Ureter (tissue), 1 donor: ENCODE measurements at regions not wholly inside any gene's neighbourhood (a gene's known extent, or its start where the extent isn't known, plus 50 kb on each side); places are given as distances from the start of the nearest gene placed in this dataset.

Experiments
- DNase-seq: peaks from one replicate; pipeline ENCODE4 v3.0.0-alpha.2; 2020; ENCODE audit warnings: low spot score
- donor health status: DM: yes; HTN: yes; CAD: no.

- DNase-seq: no peak
Measured at GRCh38 chr3:81968658-81969057, 207.2 kb upstream of the GBE1 start.

- DNase-seq: no peak
Measured at GRCh38 chr3:81967393-81967792, 205.9 kb upstream of the GBE1 start.

GRCh38 chr3:81965696-81966095 lies 204.3 kb upstream of the GBE1 start:
- no peak for DNase-seq

GRCh38 chr3:81962396-81962795 lies 201.0 kb upstream of the GBE1 start:
- no peak for DNase-seq

- no peak for DNase-seq
Measured at GRCh38 chr3:81958972-81959640, 197.7 kb upstream of the GBE1 start.

DNA sequence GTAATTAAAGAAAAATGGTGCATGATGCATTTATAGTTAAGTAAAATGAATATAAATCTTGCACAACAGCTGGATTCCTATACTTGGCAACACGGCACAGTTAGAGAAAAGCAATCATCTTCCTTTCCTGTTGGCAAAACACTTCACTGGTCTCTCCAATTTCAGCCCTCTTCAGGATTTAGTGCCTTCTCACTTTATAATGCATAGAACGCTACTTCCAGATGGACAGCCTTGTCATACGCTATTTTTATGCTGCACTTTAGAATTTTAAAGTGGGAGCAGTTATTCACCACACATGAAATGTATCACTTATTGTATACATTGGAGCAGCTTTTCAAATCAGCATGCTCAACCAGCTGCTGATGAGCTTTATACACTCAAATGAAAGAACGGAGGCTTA lies 194.4 kb upstream of the GBE1 start:
- no peak for DNase-seq

DNA sequence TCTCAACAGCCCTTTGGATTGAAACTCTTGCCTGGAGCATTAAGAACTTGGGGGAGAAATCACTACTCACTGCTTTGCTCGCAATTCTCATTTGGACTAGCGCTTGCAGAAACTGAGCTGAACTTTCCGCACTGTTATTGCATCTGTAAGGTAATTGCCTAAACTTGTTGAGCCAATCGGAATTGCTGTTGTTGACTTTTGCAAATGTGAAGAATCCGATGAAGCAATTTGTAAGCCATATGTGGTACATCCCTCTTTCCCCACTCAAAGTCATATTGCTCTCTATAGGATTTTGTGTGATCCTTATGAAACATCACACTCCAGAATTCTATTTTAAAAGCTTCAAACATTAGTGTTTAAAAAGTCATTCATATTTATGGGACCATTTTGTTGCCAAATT lies 191.7 kb upstream of the GBE1 start:
- no peak for DNase-seq

DNA sequence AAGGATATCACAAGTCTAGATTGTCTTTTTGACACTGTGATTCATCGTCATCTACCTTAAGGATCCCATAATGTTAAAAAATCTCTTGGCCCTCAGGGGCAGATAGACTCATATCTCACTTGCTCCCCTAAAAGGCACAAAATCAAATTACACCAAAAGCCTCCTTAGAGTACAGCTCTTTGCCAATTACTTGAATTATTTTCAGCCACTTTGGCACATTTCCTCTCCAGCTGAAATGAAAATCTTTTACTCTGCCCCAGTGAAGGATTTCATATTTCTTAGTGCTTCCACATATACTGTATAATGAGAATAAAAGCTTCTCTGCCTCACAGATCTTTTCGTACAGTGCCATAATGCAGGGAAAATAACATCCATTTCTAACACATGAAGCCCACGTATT lies 190.7 kb upstream of the GBE1 start:
- DNase-seq: no peak

DNA sequence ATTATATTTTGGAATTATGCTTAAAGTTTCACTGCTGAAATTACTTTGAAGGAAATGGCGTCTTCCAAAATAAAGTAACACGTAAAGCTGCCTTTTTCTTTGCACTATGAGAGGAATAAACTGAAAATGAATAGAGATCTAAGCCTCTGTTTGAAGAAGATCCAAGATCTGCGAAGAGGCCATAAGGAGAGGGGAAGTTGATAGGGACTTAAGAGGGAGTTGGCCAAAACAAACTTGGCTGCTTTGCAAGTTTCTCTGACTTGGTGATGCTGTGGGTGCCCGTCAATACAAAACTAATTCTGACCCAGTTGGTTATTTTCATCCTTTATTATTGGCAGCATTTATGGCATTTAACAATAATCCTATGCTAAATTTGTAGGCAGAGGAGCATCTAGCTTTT lies 190.2 kb upstream of the GBE1 start:
- DNase-seq: no peak

GRCh38 chr3:81951106-81951505 lies 189.7 kb upstream of the GBE1 start:
- DNase-seq: no peak

DNA sequence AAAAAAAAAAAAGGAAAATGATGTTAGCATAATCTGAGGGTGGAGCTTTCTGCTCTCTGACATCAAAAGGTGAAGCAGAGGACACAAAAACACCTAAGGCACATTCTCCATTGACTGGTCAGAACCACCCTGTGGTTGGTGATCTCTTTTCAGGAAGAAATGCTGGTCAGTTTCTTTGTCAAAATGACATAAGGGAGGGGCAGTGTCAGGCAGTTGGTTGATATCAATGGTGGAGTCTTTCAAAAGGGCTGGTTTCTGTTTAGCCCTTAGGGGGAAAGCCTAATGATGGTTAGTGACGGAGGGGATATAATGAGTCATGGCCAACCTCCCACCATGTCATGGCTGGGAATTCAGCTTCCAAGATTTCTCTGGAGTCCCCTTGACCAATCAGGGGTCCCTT lies 185.9 kb upstream of the GBE1 start:
- no peak for DNase-seq

DNA sequence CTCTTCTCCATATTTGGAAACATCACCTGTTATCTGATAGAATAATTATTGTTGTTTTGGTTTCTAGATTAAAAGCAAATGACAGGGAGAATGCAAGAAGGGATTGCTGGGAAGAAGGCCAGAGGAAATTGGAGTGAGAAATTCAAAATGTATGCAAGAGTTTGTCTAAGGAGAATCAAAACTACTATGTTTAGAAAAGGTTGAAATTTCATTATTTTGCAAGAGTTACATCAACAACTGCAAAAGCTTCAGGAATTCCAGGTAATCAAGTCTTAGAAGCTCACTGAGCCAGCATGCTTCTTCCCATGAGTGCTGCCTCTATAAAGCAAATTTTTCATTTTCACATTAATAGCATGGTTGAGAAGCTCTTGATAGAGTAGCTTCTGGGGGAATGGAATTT lies 177.2 kb upstream of the GBE1 start:
- DNase-seq: no peak

DNA sequence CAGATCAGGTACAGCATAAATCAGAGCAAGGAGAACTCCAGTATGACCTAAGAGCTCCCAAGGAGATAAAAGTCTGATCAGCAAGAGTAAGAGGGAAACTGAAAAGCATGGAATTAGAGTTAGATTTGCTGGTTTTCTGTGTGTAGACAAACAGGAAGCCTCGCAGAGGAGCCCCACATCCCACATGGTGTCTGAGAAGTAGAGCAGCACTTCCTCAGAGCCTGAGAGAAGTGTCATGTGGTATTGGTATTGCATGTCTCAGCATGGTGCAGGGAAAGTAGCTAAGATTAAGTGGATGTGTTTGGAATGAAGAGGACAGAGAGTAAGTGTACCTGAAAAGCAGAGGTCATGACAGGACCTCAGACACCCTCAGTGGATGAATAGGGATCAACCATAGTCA lies 175.4 kb upstream of the GBE1 start:
- DNase-seq: no peak

- no peak for DNase-seq
Measured at GRCh38 chr3:81932681-81933080, 171.2 kb upstream of the GBE1 start.

DNA sequence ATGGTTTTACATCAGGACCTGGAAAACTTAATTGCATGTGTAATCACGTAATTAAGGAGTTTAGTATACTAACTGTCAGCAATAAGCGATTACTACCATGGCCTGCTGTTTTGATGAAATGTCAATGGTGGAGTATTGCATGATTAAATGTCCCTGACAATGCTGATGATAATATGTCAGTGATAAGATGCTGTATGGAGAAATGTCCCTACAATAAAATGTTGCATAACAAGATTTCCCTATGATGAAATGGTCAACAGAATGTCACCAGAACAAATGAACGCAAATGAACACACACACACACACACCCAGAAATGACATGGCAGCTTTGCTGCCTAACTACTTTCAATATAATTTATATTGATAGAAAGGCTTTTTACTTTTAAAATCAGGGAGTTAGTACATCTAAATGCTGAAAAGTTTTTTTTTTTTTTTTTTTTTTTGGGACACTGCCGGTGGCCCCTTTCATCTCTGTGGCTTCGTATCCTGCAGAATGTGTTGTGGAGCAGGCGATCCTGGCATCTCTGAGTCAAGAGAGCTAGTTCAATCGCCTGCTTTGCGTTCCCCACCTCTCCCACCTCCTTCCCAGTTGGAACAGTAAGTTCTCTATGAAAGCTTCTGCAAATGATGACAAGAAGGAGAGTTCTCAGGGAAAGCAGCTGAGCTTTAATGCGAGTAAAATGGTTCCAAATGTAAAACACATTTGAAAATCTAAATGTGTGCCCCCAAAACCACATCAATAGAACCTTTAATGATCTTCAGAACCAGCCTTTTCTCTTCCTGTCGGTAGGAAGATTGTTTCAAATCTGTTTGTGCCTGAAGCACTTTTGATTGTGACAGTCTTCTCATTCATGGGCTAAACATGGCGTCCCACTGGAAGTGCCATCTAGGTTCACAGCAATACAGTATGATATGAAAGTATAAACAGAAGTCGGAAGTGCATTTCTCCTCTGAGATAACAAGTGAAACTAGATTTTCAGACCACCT lies 170.1 kb upstream of the GBE1 start:
- no peak for DNase-seq

- DNase-seq: no peak
Measured at GRCh38 chr3:81929697-81930096, 168.3 kb upstream of the GBE1 start.

- no peak for DNase-seq
Measured at GRCh38 chr3:81927811-81928210, 166.4 kb upstream of the GBE1 start.

GRCh38 chr3:81925385-81925784 lies 163.9 kb upstream of the GBE1 start:
- no peak for DNase-seq

GRCh38 chr3:81923038-81923437 lies 161.6 kb upstream of the GBE1 start:
- no peak for DNase-seq

GRCh38 chr3:81922404-81922803 lies 161.0 kb upstream of the GBE1 start:
- no peak for DNase-seq

GRCh38 chr3:81920816-81921215 lies 159.4 kb upstream of the GBE1 start:
- no peak for DNase-seq

GRCh38 chr3:81916890-81917289 lies 155.4 kb upstream of the GBE1 start:
- DNase-seq: no peak
